ENCODE measurements at regions not wholly inside any gene's neighbourhood (a gene's known extent, or its start where the extent isn't known, plus 50 kb on each side); places are given as distances from the start of the nearest gene placed in this dataset.

DNA sequence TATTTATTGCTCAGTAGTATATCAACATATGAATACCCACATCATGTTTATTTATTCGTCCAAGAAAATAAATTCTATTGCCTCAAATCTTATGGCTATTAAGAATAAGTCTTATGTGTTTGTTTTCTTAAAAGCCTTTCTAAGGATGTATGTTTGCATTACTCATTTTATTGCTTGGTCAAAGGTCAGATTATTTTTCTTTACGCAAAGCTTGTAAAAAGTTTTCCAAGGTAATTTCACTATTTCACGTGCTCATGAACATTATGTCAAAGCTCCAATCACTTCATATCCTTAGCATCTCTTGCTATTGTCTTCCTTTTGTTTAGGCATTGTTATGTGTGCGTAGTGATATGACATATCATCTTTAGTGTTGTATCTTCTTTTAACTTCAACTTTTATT is 258.5 kb upstream of the FSTL5 start:
- H3K4me3 ChIP-seq (ENCODE audit: low read depth, low read length) = no peak overlapping the region
- no peak for DNase-seq (ENCODE audit: low read depth)
- TF ChIP-seq, protein P1, sequence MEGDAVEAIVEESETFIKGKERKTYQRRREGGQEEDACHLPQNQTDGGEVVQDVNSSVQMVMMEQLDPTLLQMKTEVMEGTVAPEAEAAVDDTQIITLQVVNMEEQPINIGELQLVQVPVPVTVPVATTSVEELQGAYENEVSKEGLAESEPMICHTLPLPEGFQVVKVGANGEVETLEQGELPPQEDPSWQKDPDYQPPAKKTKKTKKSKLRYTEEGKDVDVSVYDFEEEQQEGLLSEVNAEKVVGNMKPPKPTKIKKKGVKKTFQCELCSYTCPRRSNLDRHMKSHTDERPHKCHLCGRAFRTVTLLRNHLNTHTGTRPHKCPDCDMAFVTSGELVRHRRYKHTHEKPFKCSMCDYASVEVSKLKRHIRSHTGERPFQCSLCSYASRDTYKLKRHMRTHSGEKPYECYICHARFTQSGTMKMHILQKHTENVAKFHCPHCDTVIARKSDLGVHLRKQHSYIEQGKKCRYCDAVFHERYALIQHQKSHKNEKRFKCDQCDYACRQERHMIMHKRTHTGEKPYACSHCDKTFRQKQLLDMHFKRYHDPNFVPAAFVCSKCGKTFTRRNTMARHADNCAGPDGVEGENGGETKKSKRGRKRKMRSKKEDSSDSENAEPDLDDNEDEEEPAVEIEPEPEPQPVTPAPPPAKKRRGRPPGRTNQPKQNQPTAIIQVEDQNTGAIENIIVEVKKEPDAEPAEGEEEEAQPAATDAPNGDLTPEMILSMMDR (IDR thresholded peaks at IDR 0.05; ENCODE audit: insufficient read depth, low read depth, low read length, missing control alignments) = no peak

DNA sequence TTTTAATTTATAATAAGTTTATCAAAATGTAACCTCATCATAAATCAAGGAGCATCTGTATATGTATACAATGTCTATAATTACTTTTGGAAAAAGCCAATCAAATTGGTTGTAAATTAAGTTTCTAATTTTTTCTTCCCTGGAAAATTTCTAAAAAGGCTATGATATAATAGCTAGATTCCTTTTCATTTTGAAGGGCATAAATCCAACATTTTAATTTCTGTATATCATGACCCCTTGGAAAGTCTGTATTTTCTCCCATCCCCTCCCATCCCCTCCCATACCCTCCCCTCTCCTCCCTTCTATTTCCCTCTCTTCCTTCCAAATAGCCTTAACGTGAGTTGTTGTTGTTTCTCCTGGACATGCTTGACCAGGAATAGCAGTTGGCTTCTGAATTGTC is 247.1 kb upstream of the FSTL5 start:
- H3K4me3 ChIP-seq (ENCODE audit: low read depth, low read length) = no peak overlapping the region
- DNase-seq (ENCODE audit: low read depth) = no peak
- TF ChIP-seq, protein P1 (IDR thresholded peaks at IDR 0.05; ENCODE audit: insufficient read depth, low read depth, low read length, missing control alignments) = no peak

DNA sequence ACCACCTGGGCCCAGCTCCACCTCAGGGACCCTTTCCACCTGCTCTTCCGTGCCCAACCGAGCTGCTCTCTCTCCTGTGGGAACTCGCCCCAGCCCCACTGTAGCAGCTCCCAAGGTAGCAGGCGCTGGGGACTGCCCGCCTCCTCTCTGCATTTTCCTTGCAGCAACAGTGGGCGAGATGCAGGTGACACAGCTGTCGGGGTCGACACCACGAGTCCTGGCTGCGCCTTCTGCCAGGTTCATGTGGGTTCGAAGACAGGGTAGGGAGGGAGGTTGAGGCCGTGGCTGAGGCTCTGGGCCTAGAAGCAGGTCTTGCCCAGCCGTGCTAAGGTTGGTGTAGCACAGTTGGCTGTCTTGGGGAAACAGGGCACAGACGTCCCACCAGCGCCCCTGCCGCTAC is 245.2 kb upstream of the FSTL5 start:
- TF ChIP-seq, protein P1 (IDR thresholded peaks at IDR 0.05; ENCODE audit: insufficient read depth, low read depth, low read length, missing control alignments) = no peak
- no peak for DNase-seq (ENCODE audit: low read depth)
- no peak overlapping the region for H3K4me3 ChIP-seq (ENCODE audit: low read depth, low read length)

DNA sequence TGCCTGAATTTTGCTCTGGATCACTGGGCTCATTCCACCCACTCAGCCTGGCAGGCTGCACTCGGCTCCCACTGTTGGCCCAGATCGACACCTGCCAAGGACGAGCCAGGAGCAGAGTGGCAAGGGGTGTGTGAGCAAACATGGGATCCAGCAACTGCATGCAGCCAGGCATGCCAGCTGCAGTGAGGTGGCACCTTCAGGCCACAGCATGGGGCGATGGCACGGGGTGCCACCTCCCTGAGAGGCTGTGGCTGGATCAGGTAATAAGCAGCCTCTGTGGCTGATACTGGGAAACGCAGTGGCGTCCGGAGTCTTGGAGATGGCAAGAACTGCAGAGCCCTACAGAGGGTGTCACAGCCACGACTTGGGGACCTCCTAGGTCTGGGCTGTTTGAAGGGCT is 244.5 kb upstream of the FSTL5 start:
- no peak overlapping the region for H3K4me3 ChIP-seq (ENCODE audit: low read depth, low read length)
- no peak for DNase-seq (ENCODE audit: low read depth)
- TF ChIP-seq, protein P1 (IDR thresholded peaks at IDR 0.05; ENCODE audit: insufficient read depth, low read depth, low read length, missing control alignments) = no peak

DNA sequence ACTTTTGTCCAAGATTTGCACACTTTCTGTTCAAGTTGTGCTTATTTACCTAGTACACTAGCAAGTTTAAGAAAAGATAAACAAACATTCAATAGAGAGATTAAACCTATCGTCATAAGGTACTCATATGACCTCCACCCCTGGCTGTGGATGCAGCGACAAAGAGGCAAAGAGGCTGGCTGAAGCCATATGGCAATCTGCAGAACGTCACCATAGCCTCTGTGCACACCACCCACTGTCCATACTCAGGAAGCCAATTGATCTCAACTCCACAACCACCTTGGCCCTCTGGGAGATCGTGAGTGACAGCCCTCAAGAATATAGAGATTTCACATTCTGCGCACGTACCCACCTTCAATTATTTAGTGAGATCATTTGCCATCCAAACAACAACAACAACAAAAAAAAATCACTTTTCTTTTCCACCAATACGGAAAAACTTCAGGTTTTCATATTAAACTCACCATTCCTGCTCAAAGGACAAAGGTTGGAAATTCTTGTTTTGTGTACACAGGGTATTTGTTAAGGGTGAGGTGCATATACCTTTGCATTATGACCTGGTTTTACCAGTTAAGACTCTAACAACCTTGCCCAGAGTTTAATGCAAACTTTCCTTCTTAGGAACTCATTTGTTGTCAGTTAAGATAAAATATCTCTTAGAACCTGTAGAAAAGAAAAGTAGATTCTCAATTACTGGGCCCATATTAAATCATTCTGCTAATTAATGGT is 243.0 kb upstream of the FSTL5 start:
- H3K4me3 ChIP-seq (ENCODE audit: low read depth, low read length) = no peak overlapping the region
- TF ChIP-seq, protein P1 (IDR thresholded peaks at IDR 0.05; ENCODE audit: insufficient read depth, low read depth, low read length, missing control alignments) = no peak
- DNase-seq (ENCODE audit: low read depth) = no peak

DNA sequence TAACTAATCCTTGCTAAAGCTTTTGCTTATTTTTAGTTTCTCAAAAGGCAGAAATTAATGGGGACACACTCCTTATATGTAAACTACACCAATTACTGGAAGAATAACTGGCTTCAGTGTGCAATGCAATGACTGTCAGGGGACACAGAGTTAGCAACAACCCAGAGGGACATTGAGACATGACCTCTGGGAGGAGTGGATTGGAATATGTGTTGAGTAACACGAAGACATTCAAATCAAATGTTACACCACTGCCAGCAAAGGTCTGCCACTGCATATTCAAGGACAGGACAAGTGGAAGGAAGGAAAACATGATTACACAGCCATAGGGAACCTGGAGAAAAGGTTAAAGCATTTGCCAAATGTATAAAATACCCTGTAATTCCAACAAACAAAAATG is 240.1 kb upstream of the FSTL5 start:
- TF ChIP-seq, protein P1 (IDR thresholded peaks at IDR 0.05; ENCODE audit: insufficient read depth, low read depth, low read length, missing control alignments) = no peak
- DNase-seq (ENCODE audit: low read depth) = no peak

DNA sequence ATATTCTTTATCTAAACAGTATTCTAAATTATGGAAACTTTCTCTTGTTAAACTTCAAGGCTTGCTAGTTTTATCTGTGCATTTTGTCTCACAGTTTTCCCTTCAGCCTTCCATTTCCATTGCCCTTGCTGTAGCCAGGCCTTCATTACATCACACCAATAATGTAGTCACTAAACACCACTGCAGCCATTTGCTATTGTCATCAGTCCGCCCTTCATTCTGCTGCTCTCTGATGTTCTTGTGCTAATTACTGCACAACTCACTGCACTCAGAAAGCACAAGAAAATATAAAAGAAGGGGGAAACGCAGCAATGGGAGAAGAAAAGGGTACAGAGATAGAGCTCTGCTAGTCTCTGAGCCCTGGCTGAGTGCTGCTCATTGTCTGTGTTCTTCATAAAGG is 239.6 kb upstream of the FSTL5 start:
- no peak overlapping the region for H3K4me3 ChIP-seq (ENCODE audit: low read depth, low read length)
- no peak for DNase-seq (ENCODE audit: low read depth)
- TF ChIP-seq, protein P1 (IDR thresholded peaks at IDR 0.05; ENCODE audit: insufficient read depth, low read depth, low read length, missing control alignments) = no peak

More for the DNA sequence above, 240.1 kb upstream of the FSTL5 start:
- H3K4me3 ChIP-seq (ENCODE audit: low read depth, low read length) = no peak overlapping the region

Measured in GM12865 (cell line).